ENCODE measurements at regions not wholly inside any gene's neighbourhood (a gene's known extent, or its start where the extent isn't known, plus 50 kb on each side); places are given as distances from the start of the nearest gene placed in this dataset.

GRCh38 chr7:122944682-122945303, 50.7 kb downstream of the TAS2R16 start:
- TF ChIP-seq NRF1 (IDR thresholded peaks at IDR 0.05; ENCODE audit: low read depth, low read length) (no peak), POLR2AphosphoS5 (IDR thresholded peaks at IDR 0.05; ENCODE audit: low read depth, low read length) (no peak)
